ENCODE measurements at regions not wholly inside any gene's neighbourhood (a gene's known extent, or its start where the extent isn't known, plus 50 kb on each side); places are given as distances from the start of the nearest gene placed in this dataset.

GRCh38 chr18:45494811-45495210 is 120.5 kb upstream of the SLC14A2 start:
- DNase-seq (ENCODE audit: low spot score), result no peak

GRCh38 chr18:45496741-45497140 is 118.5 kb upstream of the SLC14A2 start:
- no peak for DNase-seq (ENCODE audit: low spot score)

GRCh38 chr18:45497595-45498286 is 117.5 kb upstream of the SLC14A2 start:
- DNase-seq (ENCODE audit: low spot score), result no peak

GRCh38 chr18:45498287-45498658 is 117.0 kb upstream of the SLC14A2 start:
- DNase-seq (ENCODE audit: low spot score), result no peak

GRCh38 chr18:45503990-45504389 is 111.3 kb upstream of the SLC14A2 start:
- no peak for DNase-seq (ENCODE audit: low spot score)

GRCh38 chr18:45505497-45506206 is 109.6 kb upstream of the SLC14A2 start:
- DNase-seq (ENCODE audit: low spot score), result no peak

GRCh38 chr18:45506951-45507350 is 108.3 kb upstream of the SLC14A2 start:
- no peak for DNase-seq (ENCODE audit: low spot score)

- no peak for DNase-seq (ENCODE audit: low spot score)
Measured at GRCh38 chr18:45509535-45509934, 105.7 kb upstream of the SLC14A2 start.

- no peak for DNase-seq (ENCODE audit: low spot score)
Measured at GRCh38 chr18:45510656-45511055, 104.6 kb upstream of the SLC14A2 start.

- no peak for DNase-seq (ENCODE audit: low spot score)
Measured at GRCh38 chr18:45512363-45512953, 102.8 kb upstream of the SLC14A2 start.

GRCh38 chr18:45517181-45517741 is 98.0 kb upstream of the SLC14A2 start:
- no peak for DNase-seq (ENCODE audit: low spot score)

GRCh38 chr18:45518311-45519155 is 96.7 kb upstream of the SLC14A2 start:
- DNase-seq (ENCODE audit: low spot score), result no peak

GRCh38 chr18:45519411-45520280 is 95.6 kb upstream of the SLC14A2 start:
- no peak for DNase-seq (ENCODE audit: low spot score)

GRCh38 chr18:45521136-45521535 is 94.1 kb upstream of the SLC14A2 start:
- no peak for DNase-seq (ENCODE audit: low spot score)

- DNase-seq (ENCODE audit: low spot score), result no peak
Measured at GRCh38 chr18:45521777-45522176, 93.5 kb upstream of the SLC14A2 start.

GRCh38 chr18:45522371-45522770 is 92.9 kb upstream of the SLC14A2 start:
- no peak for DNase-seq (ENCODE audit: low spot score)

GRCh38 chr18:45525301-45525700 is 90.0 kb upstream of the SLC14A2 start:
- DNase-seq (ENCODE audit: low spot score), result no peak

GRCh38 chr18:45526114-45526841 is 89.0 kb upstream of the SLC14A2 start:
- DNase-seq (ENCODE audit: low spot score), result no peak

- no peak for DNase-seq (ENCODE audit: low spot score)
Measured at GRCh38 chr18:45527891-45528290, 87.4 kb upstream of the SLC14A2 start.

GRCh38 chr18:45528712-45529336 is 86.5 kb upstream of the SLC14A2 start:
- no peak for DNase-seq (ENCODE audit: low spot score)
